GM12874 (cell line): ENCODE measurements at regions not wholly inside any gene's neighbourhood (a gene's known extent, or its start where the extent isn't known, plus 50 kb on each side); places are given as distances from the start of the nearest gene placed in this dataset.

Experiments
- CTCF ChIP-seq: IDR thresholded peaks from 2 replicates; pipeline ENCODE4 v1.5.1; 2011; ENCODE audit warnings: low read depth, mild to moderate bottlenecking, control low read depth, low read length, moderate library complexity; ENCODE audit not compliant: insufficient read depth

- no peak for TF ChIP-seq CTCF
These were observed 1204.2 kb downstream of the PCDH18 start for GRCh38 chr4:136328131-136328530.

GRCh38 chr4:136320465-136320813, 1211.9 kb downstream of the PCDH18 start:
- no peak for TF ChIP-seq CTCF

GRCh38 chr4:136319789-136320464, 1212.4 kb downstream of the PCDH18 start:
- no peak for TF ChIP-seq CTCF

- no peak for TF ChIP-seq CTCF
These were observed 1215.3 kb downstream of the PCDH18 start for GRCh38 chr4:136316961-136317360.

- no peak for TF ChIP-seq CTCF
These were observed 1217.6 kb downstream of the PCDH18 start for GRCh38 chr4:136314686-136315085.

GRCh38 chr4:136311774-136312173, 1220.5 kb downstream of the PCDH18 start:
- no peak for TF ChIP-seq CTCF

GRCh38 chr4:136307765-136308164, 1224.5 kb downstream of the PCDH18 start:
- TF ChIP-seq CTCF, result no peak
